ENCODE measurements at regions not wholly inside any gene's neighbourhood (a gene's known extent, or its start where the extent isn't known, plus 50 kb on each side); places are given as distances from the start of the nearest gene placed in this dataset.

DNA sequence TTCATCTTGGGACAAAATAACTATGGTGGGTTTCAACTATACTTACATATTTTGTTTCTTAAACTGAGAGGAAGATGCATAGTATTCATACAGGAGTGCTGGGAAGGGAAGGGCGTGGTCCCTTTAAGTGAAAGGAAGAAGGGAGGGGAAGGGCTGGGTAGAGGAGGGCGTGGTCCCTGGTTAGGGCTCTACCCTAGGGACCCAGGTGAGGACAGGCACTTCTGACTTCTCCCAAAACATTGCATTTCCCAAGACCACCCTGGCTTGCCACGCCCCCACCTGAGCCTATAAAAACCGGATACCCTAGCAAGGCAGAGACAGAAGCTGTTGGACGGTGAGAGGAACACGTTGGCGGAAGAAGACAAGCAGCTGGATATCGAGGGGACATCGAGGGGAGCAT is 157.6 kb upstream of the PLXNA4 start:
- Histone ChIP-seq H3K9me3 (ENCODE audit: insufficient read depth, low read depth, low read length) (no peaks in the 10 kb centered on the region), H3K4me1 (ENCODE audit: insufficient read depth, low read length) (no peaks in the 10 kb centered on the region), H3K4me3 (ENCODE audit: low read length) (no peak overlapping the region), H3K27ac (ENCODE audit: low read depth, low read length) (no peak overlapping the region), H3K36me3 (ENCODE audit: insufficient read depth, low read length) (no peaks in the 10 kb centered on the region), H3K9ac (ENCODE audit: low read depth, low read length) (no peak overlapping the region), H3K27me3 (ENCODE audit: insufficient read depth, low read length) (no peaks in the 10 kb centered on the region)
- 81% methylated on average over 9 of the region's 9 CpGs for WGBS

DNA sequence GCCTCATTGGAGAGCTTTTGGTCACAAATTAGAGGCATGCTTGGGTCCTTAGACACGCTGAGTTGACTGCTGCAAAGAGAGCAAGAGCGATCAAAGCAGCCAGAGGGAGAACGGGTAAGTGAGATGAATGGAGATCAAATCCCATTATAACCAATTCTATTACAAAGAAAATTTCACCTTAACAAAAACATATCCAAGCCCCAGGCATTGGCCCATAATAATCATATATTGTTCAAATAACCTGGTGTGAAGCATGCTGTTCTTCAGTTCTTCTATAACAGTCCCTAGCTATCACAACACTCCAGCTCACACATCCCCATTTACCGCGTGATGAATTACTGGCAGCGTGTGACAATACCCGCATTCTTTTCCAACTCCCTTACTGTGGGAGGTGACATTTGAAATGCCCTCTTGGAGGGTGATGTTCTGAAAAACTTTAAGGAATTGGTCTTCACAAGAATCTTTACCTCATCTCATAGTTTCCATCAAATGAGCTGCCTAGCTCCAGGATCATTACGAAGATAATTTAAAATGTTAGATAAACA is 156.1 kb upstream of the PLXNA4 start:
- Histone ChIP-seq H3K9ac (ENCODE audit: low read depth, low read length) (no peak overlapping the region), H3K9me3 (ENCODE audit: insufficient read depth, low read depth, low read length) (no peaks in the 10 kb centered on the region), H3K27ac (ENCODE audit: low read depth, low read length) (no peak overlapping the region), H3K4me3 (ENCODE audit: low read length) (no peak overlapping the region), H3K4me1 (ENCODE audit: insufficient read depth, low read length) (no peaks in the 10 kb centered on the region), H3K36me3 (ENCODE audit: insufficient read depth, low read length) (no peaks in the 10 kb centered on the region), H3K27me3 (ENCODE audit: insufficient read depth, low read length) (no peaks in the 10 kb centered on the region)
- 69% methylated on average over 6 of the region's 8 CpGs for WGBS

DNA sequence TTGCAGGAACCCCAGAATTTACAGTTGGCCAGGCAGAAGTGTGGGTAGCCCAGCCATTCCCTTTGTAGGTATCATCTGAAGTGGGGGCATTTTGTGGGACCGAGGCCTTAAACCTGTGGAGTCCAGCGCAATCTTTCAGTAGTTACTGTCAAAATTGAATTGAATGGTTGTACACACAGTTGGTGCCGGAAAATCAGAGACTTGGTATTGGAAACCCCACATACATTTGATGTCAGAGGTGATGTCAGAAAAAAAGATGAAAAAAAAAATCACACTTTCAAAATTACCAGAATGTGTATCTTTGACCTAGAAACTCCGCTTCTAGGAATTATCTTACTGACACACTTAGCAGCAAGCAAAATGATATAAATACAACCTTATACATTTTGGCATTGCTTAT is 153.8 kb upstream of the PLXNA4 start:
- H3K9ac ChIP-seq (ENCODE audit: low read depth, low read length), result no peak overlapping the region

DNA sequence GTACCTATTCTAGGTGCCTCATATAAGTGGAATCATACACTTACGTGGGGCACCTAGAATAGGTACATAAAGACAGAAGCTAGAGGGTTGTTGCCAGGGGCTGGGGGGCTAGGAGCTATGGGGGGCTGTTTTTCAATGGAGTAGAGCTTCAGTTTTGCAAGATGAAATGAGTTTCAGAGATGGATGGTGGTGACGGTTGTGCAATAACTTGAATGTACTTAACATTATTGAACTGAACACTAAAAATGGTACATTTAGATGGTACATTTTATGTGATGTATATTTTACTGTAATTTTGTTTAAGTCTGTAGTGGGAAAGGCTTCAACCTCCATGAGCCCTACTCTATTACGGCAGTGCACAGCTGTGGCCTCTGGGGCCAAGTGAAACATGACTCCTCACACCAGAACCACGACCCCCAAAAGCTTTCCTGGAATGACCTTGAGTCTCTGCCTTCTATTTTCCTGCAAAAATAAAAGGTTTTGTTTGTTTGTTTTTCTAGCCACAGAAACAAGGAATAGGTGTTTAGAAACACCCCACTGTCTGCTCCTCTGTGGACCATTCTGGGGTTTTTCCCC is 147.3 kb upstream of the PLXNA4 start:
- Histone ChIP-seq H3K9ac (ENCODE audit: low read depth, low read length) (no peak overlapping the region), H3K4me3 (ENCODE audit: low read length) (no peak overlapping the region), H3K27ac (ENCODE audit: low read depth, low read length) (no peak overlapping the region), H3K4me1 (ENCODE audit: insufficient read depth, low read length) (no peaks in the 10 kb centered on the region; the same call in 1 of the 2 replicates), H3K9me3 (ENCODE audit: insufficient read depth, low read depth, low read length) (peaks cover 6% of the 10 kb centered on the region; the same call in 1 of the 2 replicates), H3K27me3 (ENCODE audit: insufficient read depth, low read length) (no peaks in the 10 kb centered on the region), H3K36me3 (ENCODE audit: insufficient read depth, low read length) (no peaks in the 10 kb centered on the region)
- 75% methylated on average over 4 of the region's 4 CpGs for WGBS

More for the DNA sequence above, 153.8 kb upstream of the PLXNA4 start:
- H3K27ac ChIP-seq (ENCODE audit: low read depth, low read length), result no peak overlapping the region
- no peaks in the 10 kb centered on the region for H3K27me3 ChIP-seq (ENCODE audit: insufficient read depth, low read length)
- H3K36me3 ChIP-seq (ENCODE audit: insufficient read depth, low read length), result no peaks in the 10 kb centered on the region
- no peak overlapping the region for H3K4me3 ChIP-seq (ENCODE audit: low read length)
- 99% methylated on average over 4 of the region's 4 CpGs for WGBS
- no peaks in the 10 kb centered on the region for H3K9me3 ChIP-seq (ENCODE audit: insufficient read depth, low read depth, low read length)
- H3K4me1 ChIP-seq (ENCODE audit: insufficient read depth, low read length), result no peaks in the 10 kb centered on the region

DNA sequence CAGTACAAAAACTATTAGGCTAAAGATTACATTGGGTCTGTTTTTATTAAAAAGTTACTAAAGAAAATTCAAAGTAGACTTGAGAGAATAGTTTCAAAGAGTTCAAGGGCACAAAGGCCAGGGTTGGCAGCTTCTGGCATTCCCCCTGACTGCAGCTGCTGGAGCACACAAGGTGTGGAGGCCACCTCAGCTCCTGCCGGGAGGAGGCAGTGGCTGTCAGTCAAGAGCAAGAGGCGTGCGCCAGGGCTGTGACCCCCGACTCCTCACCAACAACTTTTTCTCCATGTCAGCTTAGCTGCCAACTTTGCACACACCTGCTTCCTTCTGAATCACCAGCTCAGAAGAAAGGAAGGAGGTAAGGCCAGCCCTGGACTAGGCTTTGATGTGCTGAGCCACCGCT is 144.6 kb upstream of the PLXNA4 start:
- Histone ChIP-seq H3K36me3 (ENCODE audit: insufficient read depth, low read length) (no peaks in the 10 kb centered on the region), H3K27ac (ENCODE audit: low read depth, low read length) (no peak overlapping the region), H3K4me3 (ENCODE audit: low read length) (no peak overlapping the region), H3K4me1 (ENCODE audit: insufficient read depth, low read length) (no peaks in the 10 kb centered on the region; the same call in 1 of the 2 replicates), H3K9ac (ENCODE audit: low read depth, low read length) (no peak overlapping the region), H3K9me3 (ENCODE audit: insufficient read depth, low read depth, low read length) (peaks cover 6% of the 10 kb centered on the region; the same call in 1 of the 2 replicates), H3K27me3 (ENCODE audit: insufficient read depth, low read length) (no peaks in the 10 kb centered on the region)
- WGBS, result 78% methylated on average over 5 of the region's 5 CpGs

DNA sequence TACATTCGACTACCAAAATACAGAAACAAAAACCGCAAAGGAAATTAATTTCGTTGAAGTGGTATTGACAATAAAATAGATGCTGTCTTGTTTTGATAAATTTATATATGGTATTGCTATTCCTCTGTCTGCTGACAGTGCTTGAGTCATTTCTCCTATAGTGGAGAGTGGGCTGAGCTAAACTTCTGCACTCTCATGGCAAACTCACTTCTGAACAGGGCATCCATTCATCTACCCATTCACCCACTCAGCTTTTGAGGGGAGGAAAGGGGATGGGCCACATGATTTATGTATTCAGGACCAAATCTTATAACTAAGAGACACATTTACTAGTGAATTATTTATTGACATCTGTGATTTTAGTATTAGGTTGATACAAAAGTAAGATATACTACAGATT is 137.6 kb upstream of the PLXNA4 start:
- 93% methylated on average over 3 of the region's 3 CpGs for WGBS
- H3K27me3 ChIP-seq (ENCODE audit: insufficient read depth, low read length), result no peaks in the 10 kb centered on the region
- no peak overlapping the region for H3K9ac ChIP-seq (ENCODE audit: low read depth, low read length)
- H3K36me3 ChIP-seq (ENCODE audit: insufficient read depth, low read length), result no peaks in the 10 kb centered on the region
- H3K4me1 ChIP-seq (ENCODE audit: insufficient read depth, low read length), result no peaks in the 10 kb centered on the region
- no peak overlapping the region for H3K27ac ChIP-seq (ENCODE audit: low read depth, low read length)
- H3K4me3 ChIP-seq (ENCODE audit: low read length), result no peak overlapping the region
- H3K9me3 ChIP-seq (ENCODE audit: insufficient read depth, low read depth, low read length), result no peaks in the 10 kb centered on the region; the same call in 1 of the 2 replicates

DNA sequence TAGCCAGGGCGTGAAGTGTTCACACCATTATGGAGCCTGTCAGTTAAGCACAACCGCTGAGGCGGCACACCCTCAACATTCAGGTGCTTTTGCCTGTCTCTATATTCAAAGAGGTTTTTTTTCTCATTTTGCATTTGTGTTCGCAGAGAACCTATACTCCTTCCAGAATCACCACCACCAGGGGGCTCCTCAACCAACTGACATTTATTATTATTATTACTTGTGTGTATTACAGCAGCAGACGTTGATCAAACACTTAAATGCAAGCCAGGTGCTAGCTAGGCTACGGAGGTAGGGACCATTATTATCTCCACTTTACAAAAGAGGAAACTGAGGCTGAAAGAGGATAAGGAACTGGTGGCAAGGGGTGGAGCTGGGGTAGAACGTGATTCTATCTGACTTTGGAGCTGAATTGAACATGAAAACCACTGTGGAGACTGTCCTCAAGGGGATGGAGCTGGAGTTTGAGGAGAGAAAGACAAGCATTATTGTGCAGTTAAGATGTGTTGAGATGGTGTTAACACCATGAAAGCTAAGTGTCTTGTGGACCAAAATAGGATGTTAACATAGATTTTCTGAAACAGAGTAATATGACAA is 133.8 kb upstream of the PLXNA4 start:
- H3K27ac ChIP-seq (ENCODE audit: low read depth, low read length), result no peak overlapping the region
- H3K27me3 ChIP-seq (ENCODE audit: insufficient read depth, low read length), result no peaks in the 10 kb centered on the region
- H3K36me3 ChIP-seq (ENCODE audit: insufficient read depth, low read length), result no peaks in the 10 kb centered on the region
- whole genome bisulfite sequencing, result 69% methylated on average over 5 of the region's 7 CpGs
- no peak overlapping the region for H3K4me3 ChIP-seq (ENCODE audit: low read length)
- no peak overlapping the region for H3K9ac ChIP-seq (ENCODE audit: low read depth, low read length)
- no peaks in the 10 kb centered on the region for H3K9me3 ChIP-seq (ENCODE audit: insufficient read depth, low read depth, low read length)
- H3K4me1 ChIP-seq (ENCODE audit: insufficient read depth, low read length), result no peaks in the 10 kb centered on the region

DNA sequence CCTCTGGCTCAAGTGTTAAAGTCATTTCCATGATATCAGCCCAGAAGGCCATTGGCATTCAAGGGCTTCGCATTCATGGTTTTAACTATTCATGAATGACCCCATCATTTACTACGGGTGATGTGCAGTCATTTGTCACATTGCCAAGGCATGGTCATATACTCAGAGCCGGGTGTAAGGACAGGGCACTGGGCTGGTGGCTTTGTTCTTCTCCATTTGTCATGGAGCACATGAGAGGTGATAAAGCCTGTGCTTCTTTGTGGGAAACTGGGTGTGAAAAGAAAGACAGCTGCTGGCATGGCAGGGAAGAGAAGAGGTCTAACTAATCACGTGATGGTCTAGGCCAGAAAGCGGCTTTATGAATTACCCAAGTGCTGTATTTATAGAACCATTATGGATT is 132.2 kb upstream of the PLXNA4 start:
- H3K36me3 ChIP-seq (ENCODE audit: insufficient read depth, low read length), result no peaks in the 10 kb centered on the region
- H3K27ac ChIP-seq (ENCODE audit: low read depth, low read length), result no peak overlapping the region
- H3K9ac ChIP-seq (ENCODE audit: low read depth, low read length), result no peak overlapping the region
- no peaks in the 10 kb centered on the region for H3K9me3 ChIP-seq (ENCODE audit: insufficient read depth, low read depth, low read length)
- H3K4me3 ChIP-seq (ENCODE audit: low read length), result no peak overlapping the region
- H3K27me3 ChIP-seq (ENCODE audit: insufficient read depth, low read length), result no peaks in the 10 kb centered on the region
- WGBS, result 94% methylated on average over 5 of the region's 5 CpGs
- H3K4me1 ChIP-seq (ENCODE audit: insufficient read depth, low read length), result no peaks in the 10 kb centered on the region

DNA sequence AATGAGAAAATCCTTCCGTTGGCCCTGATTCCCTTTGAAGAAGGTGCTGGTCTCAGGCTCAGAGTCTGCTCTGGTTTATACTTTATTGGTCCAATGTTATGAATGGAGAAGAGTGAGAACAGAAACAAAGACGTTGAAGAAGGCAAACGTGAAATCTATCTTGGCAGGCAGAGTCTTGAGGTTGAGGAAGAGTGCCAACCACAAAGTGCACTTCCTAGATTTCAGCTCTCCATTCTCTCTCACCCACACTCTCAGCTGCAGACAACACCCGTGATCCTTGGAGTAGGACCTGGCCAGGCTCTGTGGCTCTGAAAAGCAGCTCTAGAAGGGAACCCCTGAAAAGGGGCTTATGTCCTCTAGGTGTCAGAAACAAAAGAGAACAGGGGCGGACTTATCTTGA is 128.9 kb upstream of the PLXNA4 start:
- H3K9me3 ChIP-seq (ENCODE audit: insufficient read depth, low read depth, low read length), result no peaks in the 10 kb centered on the region
- H3K4me1 ChIP-seq (ENCODE audit: insufficient read depth, low read length), result no peaks in the 10 kb centered on the region
- H3K36me3 ChIP-seq (ENCODE audit: insufficient read depth, low read length), result no peaks in the 10 kb centered on the region
- H3K4me3 ChIP-seq (ENCODE audit: low read length), result no peak overlapping the region
- 95% methylated on average over 5 of the region's 5 CpGs for WGBS
- H3K9ac ChIP-seq (ENCODE audit: low read depth, low read length), result no peak overlapping the region
- H3K27ac ChIP-seq (ENCODE audit: low read depth, low read length), result no peak overlapping the region
- no peaks in the 10 kb centered on the region for H3K27me3 ChIP-seq (ENCODE audit: insufficient read depth, low read length)

DNA sequence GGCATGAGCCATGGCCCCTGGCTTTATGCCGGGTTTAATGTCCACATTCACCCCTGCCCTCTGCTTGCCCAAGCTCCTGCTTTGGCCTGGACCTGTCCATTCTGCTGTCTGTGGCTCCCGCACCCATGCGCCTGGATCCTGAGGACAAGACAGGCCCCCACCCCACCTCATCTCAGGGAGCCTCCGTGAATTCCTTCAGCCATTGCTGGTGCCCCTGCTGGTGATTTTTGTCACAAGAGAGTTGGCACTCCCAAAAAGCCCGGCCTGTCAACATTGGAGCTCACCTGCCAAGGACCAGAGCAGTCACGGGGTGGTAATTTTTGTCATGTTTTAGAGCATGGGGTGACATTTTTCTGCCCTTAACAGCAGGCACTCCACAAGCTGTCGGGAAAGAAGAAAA is 127.5 kb upstream of the PLXNA4 start:
- no peak overlapping the region for H3K27ac ChIP-seq (ENCODE audit: low read depth, low read length)
- H3K9me3 ChIP-seq (ENCODE audit: insufficient read depth, low read depth, low read length), result no peaks in the 10 kb centered on the region
- no peaks in the 10 kb centered on the region for H3K27me3 ChIP-seq (ENCODE audit: insufficient read depth, low read length)
- no peak overlapping the region for H3K9ac ChIP-seq (ENCODE audit: low read depth, low read length)
- 86% methylated on average over 7 of the region's 7 CpGs for WGBS
- no peaks in the 10 kb centered on the region for H3K36me3 ChIP-seq (ENCODE audit: insufficient read depth, low read length)
- no peak overlapping the region for H3K4me3 ChIP-seq (ENCODE audit: low read length)
- H3K4me1 ChIP-seq (ENCODE audit: insufficient read depth, low read length), result no peaks in the 10 kb centered on the region

DNA sequence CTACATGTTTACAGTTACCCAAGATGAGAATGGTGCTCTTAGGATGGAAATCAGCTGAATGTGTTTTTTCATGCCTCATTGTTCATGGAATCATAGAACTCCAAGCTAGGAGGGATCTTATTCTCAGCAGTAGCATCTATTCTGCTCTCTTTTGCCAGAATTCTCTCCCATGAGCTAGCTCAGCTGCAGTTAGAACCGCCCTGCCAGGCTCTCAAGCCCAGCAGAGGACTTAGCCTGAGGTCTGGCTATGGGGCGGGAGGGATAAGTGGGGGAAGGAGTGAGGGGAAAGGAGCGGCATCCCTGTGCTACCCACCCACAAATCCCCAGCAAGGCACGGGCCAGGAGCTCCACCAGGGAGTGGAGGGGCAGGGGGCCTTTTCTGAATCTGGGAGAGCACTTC is 120.7 kb upstream of the PLXNA4 start:
- Histone ChIP-seq H3K9me3 (ENCODE audit: insufficient read depth, low read depth, low read length) (no peaks in the 10 kb centered on the region), H3K36me3 (ENCODE audit: insufficient read depth, low read length) (no peaks in the 10 kb centered on the region), H3K9ac (ENCODE audit: low read depth, low read length) (no peak overlapping the region), H3K4me3 (ENCODE audit: low read length) (no peak overlapping the region), H3K4me1 (ENCODE audit: insufficient read depth, low read length) (no peaks in the 10 kb centered on the region), H3K27me3 (ENCODE audit: insufficient read depth, low read length) (no peaks in the 10 kb centered on the region), H3K27ac (ENCODE audit: low read depth, low read length) (no peak overlapping the region)
- WGBS, result 61% methylated on average over 4 of the region's 4 CpGs
